ENCODE measurements at regions not wholly inside any gene's neighbourhood (a gene's known extent, or its start where the extent isn't known, plus 50 kb on each side); places are given as distances from the start of the nearest gene placed in this dataset.
"Not testable (repeated sequence)": the region's sequence is repeated elsewhere in the genome, so short reads cannot be mapped to it uniquely, and the experiment has no call there.

DNA sequence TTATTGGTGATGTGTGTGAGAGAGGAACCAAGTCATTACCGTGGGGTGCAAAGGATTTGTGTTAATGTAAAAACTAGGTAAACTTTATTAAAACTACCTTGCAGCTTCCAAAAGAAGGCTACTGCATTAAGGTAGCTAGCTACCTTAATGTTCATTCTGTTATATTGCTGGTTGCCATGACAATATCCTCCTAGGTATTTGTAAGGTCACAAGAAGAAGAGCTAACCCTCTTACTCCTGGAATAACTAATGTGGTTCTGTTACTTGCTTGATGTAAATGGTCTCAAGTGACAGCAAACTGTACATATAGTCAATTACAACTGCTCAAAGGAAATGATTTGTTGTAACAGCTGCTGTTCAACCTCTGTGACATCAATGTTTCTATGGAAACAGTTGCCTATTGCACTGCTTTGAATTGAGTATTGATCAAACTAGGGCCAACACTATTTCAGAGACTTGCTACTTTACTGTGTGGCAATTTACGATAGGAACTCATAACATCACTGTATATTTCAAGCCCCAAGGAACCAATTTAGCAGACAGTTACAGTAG lies 319.8 kb upstream of the HNRNPA3 start:
- H3K4me1 Mint-ChIP-seq (ENCODE audit: low read depth), result no peaks in the 10 kb centered on the region
- no peaks in the 10 kb centered on the region for H3K27me3 Mint-ChIP-seq (ENCODE audit: insufficient read depth)
- TF ChIP-seq, protein P1, sequence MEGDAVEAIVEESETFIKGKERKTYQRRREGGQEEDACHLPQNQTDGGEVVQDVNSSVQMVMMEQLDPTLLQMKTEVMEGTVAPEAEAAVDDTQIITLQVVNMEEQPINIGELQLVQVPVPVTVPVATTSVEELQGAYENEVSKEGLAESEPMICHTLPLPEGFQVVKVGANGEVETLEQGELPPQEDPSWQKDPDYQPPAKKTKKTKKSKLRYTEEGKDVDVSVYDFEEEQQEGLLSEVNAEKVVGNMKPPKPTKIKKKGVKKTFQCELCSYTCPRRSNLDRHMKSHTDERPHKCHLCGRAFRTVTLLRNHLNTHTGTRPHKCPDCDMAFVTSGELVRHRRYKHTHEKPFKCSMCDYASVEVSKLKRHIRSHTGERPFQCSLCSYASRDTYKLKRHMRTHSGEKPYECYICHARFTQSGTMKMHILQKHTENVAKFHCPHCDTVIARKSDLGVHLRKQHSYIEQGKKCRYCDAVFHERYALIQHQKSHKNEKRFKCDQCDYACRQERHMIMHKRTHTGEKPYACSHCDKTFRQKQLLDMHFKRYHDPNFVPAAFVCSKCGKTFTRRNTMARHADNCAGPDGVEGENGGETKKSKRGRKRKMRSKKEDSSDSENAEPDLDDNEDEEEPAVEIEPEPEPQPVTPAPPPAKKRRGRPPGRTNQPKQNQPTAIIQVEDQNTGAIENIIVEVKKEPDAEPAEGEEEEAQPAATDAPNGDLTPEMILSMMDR (IDR thresholded peaks at IDR 0.05), result no peak
- no peaks in the 10 kb centered on the region for H3K36me3 Mint-ChIP-seq (ENCODE audit: low read depth)
- H3K9me3 Mint-ChIP-seq, result peaks cover 8% of the 10 kb centered on the region
- H3K27ac Mint-ChIP-seq, result no peak overlapping the region
- no peak for DNase-seq
- no peak overlapping the region for H3K4me3 Mint-ChIP-seq

GRCh38 chr2:176895158-176895557 lies 317.4 kb upstream of the HNRNPA3 start:
- Mint-ChIP-seq H3K4me1 (ENCODE audit: low read depth) (no peaks in the 10 kb centered on the region), H3K36me3 (ENCODE audit: low read depth) (no peaks in the 10 kb centered on the region), H3K27me3 (ENCODE audit: insufficient read depth) (no peaks in the 10 kb centered on the region; the same call in 1 of the 2 replicates), H3K27ac (no peak overlapping the region), H3K9me3 (peaks cover 17% of the 10 kb centered on the region), H3K4me3 (no peak overlapping the region)
- no peak for DNase-seq
- TF ChIP-seq, protein P1 (IDR thresholded peaks at IDR 0.05), result no peak

- H3K27me3 Mint-ChIP-seq (ENCODE audit: insufficient read depth), result no peaks in the 10 kb centered on the region; the same call in 1 of the 2 replicates
- H3K9me3 Mint-ChIP-seq, result peaks cover 9% of the 10 kb centered on the region; the same call in 1 of the 2 replicates
These were observed 310.1 kb upstream of the HNRNPA3 start for GRCh38 chr2:176902454-176902853.

GRCh38 chr2:176904053-176904452 lies 308.5 kb upstream of the HNRNPA3 start:
- H3K4me3 Mint-ChIP-seq; H3K4me1 Mint-ChIP-seq (ENCODE audit: low read depth); DNase-seq; H3K27ac Mint-ChIP-seq; H3K36me3 Mint-ChIP-seq (ENCODE audit: low read depth); H3K27me3 Mint-ChIP-seq (ENCODE audit: insufficient read depth); H3K9me3 Mint-ChIP-seq: not testable (repeated sequence)

More at GRCh38 chr2:176902454-176902853, 310.1 kb upstream of the HNRNPA3 start:
- TF ChIP-seq, protein P1 (IDR thresholded peaks at IDR 0.05), result no peak
- Mint-ChIP-seq H3K27ac (no peak overlapping the region), H3K4me1 (ENCODE audit: low read depth) (no peaks in the 10 kb centered on the region), H3K36me3 (ENCODE audit: low read depth) (no peaks in the 10 kb centered on the region), H3K4me3 (no peak overlapping the region)
- no peak for DNase-seq

GRCh38 chr2:176907341-176907740 lies 305.3 kb upstream of the HNRNPA3 start:
- Mint-ChIP-seq H3K27me3 (ENCODE audit: insufficient read depth) (no peaks in the 10 kb centered on the region), H3K27ac (no peak overlapping the region), H3K9me3 (no peaks in the 10 kb centered on the region; the same call in 1 of the 2 replicates), H3K4me3 (no peak overlapping the region), H3K4me1 (ENCODE audit: low read depth) (no peaks in the 10 kb centered on the region), H3K36me3 (ENCODE audit: low read depth) (no peaks in the 10 kb centered on the region)
- TF ChIP-seq, protein P1 (IDR thresholded peaks at IDR 0.05), result no peak
- no peak for DNase-seq

DNA sequence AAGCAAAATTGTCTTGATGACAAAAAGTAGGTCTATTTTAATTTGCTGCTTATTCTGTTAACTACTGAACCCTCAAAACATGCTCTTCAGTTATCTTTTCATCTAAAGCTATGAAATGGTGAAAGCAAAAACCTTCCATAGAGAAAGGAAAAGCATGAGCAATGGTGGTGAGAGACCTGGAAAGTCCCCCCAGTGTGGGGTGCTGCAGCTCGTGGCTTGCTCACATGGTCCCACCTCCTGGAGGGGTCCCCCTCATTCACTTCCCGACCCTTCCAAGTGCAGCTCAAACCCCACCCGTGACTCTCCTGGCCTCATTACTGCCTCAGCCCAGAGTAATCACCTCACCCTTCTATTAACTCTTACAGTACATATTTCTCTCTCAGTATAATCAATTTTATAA lies 301.8 kb upstream of the HNRNPA3 start:
- H3K9me3 Mint-ChIP-seq, result peaks cover 7% of the 10 kb centered on the region
- no peak overlapping the region for H3K27ac Mint-ChIP-seq
- no peak overlapping the region for H3K4me3 Mint-ChIP-seq
- TF ChIP-seq, protein P1 (IDR thresholded peaks at IDR 0.05), result no peak
- H3K4me1 Mint-ChIP-seq (ENCODE audit: low read depth), result no peaks in the 10 kb centered on the region
- no peaks in the 10 kb centered on the region for H3K36me3 Mint-ChIP-seq (ENCODE audit: low read depth)
- no peaks in the 10 kb centered on the region; the same call in 1 of the 2 replicates for H3K27me3 Mint-ChIP-seq (ENCODE audit: insufficient read depth)
- DNase-seq, result no peak
